ENCODE measurements at regions not wholly inside any gene's neighbourhood (a gene's known extent, or its start where the extent isn't known, plus 50 kb on each side); places are given as distances from the start of the nearest gene placed in this dataset.

DNA sequence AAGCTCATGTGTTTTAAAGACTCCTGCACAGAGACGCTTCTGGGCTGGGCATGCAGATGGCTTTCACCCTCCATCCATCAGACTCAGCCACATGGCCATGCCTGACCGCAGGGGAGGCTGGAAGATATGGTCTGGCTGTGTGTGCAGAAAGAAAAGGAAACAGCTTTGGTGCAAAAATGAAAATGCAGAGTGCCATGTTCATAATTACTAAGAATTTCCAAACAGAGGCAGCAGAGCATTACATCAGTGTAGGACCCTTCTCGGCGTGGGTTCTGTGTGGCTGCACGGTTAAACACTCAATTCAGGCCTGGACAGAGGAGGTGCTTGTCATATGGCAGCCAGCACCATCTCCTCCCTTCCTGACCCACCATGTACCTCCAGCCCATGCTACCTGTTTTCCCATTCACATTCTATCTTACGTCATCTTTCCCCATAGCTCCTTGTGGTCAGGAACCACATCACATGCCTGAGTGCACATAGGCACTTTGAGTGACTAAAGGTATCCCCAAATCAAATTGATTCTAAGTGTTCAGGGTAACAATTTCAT is 200.3 kb upstream of the ID2 start:
- DNase-seq: no peak

DNA sequence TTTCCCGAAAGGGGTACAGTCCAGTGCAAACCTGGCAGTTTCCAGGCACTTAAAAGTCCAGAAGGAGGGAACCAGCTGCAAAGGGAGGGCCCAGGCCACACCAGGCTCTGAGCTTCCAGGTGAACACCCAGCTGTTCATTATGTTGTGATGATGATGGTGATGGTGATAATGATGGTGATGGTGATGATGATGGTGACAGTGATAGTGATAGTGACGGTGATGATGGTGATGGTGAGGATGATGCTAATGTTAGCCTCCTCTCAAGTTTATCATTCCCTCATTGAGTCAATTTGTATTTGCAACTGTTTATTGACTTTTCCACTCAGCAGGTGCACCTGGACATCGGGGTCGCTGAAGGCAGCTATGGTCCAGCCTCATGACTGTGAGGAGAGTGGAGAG is 199.4 kb upstream of the ID2 start:
- no peak for DNase-seq

DNA sequence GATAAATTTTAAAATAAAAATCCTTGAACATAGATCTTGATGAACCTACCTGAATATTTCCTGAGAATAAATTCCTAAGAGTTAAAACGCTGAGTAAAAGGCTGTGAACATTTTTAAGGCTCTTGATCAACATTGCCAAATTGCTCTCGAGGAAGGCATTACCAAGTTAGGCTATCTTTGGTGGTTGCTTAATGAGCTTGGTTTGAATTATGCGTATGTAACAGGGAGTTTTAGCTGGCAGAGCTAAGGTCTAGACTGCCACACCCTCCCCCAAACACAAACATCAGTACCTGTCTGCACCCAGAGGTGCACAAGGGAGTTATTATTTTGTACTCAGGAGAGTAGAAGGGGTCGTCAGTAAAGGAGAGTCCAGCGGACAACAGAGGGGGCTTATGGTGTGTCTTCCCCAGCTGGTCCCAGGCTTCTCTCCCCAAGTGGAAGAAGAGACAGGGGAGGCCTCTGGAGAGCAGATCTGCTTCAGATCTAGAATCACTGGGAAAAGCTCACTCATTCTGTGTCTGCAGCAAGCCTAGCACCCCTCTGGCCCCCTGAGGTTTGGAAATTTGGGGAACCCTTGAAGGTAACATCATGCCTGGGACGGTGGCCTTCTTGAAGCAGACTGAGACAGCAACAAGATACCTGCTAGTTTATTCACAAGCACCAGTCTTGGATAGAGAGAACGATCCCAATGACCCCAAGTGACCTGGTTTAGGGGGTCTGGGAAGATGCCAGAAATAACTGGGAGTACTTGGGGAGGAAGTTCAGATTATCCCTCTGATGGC is 197.2 kb upstream of the ID2 start:
- DNase-seq: no peak

DNA sequence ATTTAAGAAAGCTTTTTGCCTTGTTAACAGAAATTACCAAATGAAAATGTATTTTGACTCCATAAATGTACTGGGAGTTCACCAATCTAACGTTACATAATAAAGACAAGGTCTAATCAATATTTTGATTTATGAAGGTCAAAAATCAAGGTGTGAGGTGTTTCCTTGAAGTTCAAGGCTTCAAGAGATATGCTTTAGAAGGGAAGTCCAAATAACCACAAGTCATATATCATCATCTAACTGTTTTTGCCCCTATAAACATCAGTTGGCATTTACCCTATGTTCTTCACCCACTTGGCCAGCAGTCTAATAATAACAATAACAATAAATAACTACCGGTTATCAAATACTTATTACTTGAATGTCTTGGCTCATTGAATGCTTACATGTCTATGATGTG is 196.1 kb upstream of the ID2 start:
- DNase-seq: no peak

DNA sequence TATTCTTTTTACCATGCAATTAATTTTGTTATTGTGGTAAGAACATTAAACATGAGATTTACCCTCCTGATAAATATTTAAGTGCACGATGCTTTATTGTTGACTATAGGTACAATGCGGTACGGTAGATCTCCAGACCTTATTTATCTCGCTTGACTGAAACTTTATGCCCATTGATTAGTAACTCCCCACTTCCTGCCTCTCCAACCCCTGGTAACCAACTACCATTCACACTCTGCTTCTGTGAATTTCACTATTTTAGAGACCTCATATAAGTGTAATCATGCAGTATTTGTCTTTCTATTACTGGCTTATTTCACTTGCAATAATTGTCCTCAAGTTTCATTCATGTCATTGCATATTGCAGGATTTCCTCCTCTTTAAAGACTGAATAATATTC is 195.7 kb upstream of the ID2 start:
- DNase-seq: no peak

DNA sequence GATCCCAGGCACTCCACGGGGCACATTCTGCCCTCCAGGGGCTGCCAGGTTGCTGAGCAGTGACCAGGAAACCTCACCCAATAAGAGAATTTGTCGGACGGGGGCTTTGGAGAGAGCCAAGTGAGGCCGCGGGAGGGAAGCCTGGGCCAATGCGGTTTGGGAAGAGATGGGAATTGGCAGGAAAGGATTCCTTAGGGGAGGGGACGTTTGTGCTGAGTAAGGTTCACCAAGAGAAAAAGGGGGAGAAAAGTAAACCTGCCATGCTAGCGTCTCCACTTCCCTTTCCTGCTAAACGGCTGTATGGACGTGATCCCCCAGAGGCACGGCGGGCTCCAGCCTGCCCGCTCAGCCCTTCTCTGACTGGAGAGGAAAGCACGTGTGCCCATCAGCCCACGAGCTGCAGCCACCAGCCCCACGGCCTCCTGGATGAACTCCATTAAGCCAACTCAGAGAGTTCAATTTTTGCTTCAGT is 194.4 kb upstream of the ID2 start:
- DNase-seq: no peak

DNA sequence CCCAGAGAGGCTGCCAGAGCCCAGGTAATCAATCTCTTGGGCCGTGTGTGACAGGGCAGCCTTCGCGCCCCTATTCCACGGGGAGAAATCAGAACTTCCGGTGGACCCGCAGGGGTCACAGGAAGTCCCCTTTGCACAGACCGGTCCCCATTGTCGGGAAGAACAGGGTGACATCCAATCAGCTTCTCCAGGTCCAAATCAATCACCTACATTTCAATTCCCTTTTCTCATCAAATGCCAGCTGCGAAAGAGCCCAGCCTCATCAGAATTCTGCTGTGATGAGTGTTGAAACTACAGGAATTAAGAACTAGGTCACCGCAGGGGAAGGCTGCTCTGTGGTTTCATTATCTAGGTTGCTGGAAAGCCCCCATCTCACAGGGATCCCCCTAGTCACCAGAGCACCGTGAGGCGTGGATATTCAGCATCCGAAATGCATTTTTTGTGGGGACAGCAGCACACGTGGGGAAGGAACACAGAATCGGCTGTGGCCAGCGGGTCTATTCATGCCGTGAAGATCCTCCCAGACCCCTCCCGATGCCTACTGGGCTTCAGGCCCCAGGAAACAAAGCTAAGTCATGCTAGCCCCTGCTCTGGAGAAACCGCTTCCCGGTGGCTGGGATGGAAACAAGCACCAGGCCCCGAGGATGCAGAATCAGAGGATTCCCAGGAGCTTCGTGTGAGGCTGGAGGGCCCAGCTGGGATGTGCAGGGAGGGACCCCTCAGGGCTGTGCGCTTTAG is 193.7 kb upstream of the ID2 start:
- no peak for DNase-seq

DNA sequence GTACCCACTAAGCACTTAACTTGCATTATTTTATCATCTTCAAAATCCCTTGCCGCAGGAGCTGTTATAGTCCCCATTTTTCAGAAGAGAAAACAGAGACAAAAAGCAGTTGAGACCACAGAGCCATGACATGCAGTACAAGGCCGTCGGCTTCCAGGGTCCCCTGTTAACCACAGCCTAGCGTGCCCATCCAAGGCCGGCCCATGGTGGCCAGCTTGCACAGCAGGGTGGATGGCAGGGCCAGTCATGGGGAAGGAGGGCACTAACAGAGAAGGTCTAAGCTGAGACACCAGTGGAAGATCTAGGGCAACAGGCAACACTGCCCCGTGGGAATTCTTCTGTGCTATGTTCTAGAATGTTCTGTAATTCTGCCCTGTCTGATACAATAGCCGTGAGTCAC is 192.6 kb upstream of the ID2 start:
- no peak for DNase-seq

DNA sequence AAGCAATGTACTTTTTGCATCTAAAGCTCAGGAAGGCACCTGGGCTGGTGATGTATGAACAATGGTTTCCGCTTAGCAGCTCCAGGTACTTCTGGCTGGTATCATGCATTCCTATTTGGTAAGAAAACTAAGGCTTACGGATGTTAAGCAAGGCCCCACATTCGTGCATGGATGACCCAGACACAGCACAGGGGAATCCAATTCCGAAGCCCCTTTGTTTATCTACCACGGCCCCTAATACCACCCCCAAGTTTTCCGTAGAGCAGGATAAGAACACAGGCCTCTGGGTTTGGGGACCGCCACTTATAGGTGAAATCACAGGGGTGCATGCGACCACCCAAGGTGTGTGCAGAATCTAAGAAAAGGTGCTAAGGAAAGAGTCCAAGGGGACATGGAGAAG is 192.1 kb upstream of the ID2 start:
- no peak for DNase-seq

DNA sequence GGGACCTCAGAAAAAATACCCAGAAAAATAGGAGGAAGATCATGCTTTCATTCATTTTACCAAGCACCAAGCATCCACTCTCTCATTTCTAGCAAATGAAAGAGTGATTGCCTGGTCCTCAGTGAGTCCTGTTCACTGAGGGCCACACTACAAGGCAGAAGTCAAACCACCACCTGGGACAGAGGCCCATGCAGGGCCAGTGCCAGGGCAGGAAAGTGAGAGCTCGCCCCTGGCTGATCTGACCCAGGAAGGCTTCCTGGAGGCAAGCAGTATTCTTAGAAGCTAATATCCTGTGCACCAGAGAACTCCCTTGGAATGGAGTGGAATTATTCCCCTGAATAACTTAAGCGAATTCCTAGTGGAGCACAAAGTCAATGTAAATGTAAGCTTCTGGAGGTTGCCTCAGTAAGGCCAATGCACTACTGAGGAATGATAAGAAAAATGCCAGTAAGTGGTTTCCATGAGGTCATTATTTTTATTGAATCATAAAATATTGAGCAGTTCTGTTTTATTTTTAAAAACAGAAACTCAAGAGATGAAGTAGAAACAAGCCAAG is 191.6 kb upstream of the ID2 start:
- no peak for DNase-seq

DNA sequence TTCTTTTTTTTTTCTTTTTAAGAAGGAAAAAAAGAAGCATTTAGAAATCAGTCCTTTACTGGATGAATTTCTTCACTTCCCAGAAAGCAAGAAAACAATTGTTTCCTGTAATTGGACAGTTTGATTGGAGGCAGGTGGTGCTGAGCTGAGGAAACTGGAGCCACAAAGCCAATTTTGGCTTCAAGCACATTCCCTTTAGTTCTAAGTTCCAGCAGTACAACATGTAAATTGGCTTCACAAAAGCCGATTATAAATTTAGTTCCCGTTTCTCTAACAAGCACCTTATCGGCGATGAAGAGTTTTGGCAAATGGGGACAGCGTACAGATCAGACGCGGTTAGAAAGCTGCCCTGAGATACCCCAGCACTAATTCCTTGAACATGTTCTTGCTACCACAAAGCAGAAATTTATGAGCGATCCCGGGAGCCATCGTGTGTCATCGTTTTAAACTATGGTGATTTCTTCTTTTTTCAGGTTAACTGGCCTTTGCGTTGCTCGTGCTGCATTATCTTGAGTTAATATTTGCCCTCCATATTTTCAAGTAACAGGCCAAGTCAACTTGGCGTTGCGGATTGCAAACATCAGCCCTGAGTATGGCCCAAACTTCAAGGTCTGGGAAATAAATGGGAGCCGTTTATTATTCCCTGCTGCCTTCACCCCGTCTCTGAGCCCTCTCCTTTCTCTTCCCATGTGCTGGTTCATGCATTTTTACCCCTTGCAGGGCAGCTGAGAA is 190.4 kb upstream of the ID2 start:
- no peak for DNase-seq

DNA sequence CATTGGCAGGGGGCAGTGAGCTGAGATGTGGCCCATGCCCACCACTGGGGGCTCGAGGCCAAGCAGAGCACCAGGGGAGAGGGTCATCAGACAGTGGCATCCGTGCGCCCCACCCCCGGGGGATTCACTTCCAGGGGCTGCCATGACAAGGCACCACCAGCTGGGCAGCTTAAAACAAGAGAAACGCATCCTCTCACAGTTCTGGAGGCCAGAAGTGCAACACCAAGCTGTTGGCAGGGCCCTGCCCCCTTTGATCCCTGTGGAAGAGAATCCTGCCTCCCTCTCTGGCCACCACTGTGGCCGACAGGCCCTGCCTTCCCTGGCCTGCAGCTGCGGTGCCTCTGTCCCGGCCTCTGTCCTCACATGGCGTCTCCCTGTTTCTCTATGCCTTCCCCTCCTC is 187.7 kb upstream of the ID2 start:
- no peak for DNase-seq

DNA sequence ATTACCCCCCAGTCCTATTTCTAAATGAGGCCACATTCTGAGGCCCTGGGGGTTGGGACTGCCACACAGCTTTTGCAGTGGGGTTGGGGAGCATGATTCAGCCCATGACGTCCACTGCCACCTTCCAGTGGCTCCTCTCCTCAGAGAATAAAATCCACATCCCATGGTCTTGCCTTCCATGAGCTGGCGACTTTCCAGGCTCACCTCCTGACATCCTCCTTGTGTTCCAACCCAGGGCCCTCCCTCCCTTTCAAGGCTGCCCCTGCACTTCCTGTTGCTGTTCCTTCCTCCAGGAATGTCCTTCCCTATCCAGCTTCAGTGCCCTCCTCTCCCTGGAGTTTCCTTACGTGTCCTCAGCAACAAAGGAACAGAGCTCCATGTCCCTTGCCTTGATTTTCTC is 187.3 kb upstream of the ID2 start:
- no peak for DNase-seq

DNA sequence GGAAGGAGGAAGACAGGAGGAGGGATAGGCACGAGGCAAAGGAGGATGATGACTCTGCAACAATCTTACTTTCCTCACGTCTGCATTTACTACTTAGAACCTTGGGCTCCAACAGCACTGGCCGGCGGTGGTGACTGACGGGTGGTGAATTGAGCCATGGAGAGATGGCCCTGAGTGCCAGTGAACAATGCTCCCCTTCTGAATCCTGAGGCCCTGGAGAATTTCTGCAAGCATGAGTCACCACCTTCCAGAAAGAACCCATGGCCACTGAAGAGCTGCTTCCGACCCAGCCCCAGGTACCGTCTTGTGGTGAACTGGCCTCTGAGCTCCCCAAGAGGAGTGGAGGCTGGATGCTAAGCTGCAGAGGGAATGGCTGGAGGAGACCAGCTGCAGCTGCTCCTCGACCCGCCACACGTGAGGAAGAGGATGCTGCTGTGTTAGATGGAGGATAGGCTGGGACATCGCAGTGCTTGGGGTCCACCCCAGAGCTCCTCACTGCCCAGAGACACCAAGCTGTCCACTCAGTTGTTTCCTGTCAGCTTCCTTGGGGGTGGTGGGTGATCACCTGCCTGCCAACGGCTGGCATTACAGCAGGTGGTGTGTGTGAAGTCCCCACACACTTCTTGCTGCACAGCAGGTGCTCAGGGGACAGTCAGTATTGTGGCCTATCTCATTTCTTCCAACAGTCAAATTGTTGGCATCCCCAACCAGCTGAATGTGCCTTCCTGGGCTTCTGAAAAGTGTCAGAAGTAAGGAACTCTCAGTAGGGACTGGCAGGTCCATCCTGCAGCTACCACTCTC is 186.5 kb upstream of the ID2 start:
- DNase-seq: no peak

DNA sequence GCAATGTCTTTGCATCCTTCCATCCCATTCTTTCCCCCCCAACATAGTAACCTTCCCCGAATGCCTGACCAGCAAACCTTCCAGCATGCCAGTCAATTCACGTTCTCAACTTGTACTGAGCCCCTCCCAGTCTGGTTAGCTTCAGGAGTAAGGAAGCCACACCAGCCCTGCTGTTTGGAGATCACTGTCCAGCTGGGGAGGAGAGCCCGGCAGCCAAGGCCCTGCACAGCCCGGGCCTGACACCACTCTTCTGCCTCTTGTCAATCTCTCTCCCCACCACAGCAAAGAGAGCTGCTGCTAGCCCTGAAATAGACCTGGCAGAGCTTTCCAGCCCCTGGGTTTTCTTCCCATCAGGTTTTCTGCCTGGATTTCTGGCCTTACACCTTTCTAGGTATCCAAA is 185.8 kb upstream of the ID2 start:
- DNase-seq: no peak

DNA sequence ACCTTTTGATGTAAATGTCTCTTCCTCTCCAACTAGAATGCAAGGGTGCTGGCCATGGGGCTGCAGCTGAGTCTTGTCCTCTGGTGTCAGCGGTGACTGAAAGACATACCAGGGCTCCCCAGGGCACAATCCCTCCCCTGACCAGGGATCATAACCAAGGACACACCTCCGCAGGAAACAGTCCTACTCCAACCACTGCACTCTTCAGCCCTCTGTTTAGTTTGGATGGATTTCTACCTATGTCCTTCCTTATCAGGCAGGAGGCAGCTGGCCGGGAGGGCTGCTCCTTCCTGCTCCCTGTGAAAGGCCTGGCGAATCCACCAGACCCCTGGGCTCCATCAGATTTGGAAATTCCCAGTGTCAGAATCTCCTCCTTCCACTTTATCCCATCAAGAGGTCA is 185.2 kb upstream of the ID2 start:
- no peak for DNase-seq

DNA sequence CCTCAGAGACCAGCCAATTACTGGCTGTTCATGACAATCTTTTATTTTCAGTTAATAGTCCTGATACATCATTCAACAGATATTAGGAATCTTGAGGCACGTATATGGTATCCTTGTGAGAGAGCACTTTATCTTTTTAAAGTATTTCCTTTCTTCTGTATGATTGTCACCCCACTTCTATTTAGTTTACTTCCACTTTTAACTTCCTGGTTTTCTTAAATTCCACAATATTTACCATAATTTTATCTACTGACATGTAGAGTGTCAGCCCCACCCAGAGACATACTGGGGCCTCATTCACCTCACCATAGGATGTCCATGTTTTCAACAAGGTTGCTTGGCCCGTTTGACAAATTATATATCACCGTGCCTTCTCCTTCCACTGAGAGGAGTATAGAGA is 182.9 kb upstream of the ID2 start:
- DNase-seq: no peak

DNA sequence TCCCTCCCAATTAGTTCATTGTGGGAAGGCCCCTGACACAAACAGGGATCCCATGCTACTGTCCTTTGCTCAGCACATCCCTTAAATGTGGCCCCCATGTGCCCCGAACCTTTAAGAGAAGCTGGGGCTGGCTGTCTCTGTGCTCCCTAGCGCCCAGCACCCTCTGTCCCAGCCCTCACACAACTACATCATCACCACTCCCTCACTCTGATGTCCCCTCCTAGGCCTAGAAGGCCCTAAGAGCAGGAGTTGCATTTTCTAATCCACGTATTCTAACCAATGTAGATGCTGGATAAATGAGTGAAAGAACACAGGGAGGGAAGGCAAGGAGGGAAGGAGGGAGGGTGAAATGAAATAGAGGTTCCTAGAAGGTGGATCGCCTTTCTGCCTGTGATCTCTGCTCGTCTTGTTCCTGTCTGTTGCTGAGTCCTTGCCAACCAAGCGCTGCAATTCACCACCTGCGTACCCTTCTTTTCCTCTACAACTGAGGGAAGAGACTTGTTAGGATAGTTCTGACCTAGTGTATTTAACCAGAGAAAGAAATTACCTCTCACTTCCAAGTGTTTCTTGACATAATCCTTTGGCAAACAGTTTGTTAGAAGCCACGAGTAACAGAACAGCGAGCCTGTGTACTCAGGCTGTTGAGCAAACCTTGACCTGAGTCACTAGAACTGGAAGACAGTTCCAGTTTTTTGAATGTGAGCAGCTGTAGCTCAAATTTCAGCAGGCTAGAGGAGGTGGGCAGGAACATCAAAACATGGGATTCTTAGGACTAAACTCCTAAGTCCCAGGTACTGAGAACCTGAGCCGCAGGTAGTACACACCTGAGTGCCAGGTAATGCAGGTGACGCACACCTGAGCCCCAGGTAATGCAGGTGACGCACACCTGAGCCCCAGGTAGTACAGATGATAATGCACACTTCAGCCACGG is 181.5 kb upstream of the ID2 start:
- DNase-seq: peak; percentile 48

DNA sequence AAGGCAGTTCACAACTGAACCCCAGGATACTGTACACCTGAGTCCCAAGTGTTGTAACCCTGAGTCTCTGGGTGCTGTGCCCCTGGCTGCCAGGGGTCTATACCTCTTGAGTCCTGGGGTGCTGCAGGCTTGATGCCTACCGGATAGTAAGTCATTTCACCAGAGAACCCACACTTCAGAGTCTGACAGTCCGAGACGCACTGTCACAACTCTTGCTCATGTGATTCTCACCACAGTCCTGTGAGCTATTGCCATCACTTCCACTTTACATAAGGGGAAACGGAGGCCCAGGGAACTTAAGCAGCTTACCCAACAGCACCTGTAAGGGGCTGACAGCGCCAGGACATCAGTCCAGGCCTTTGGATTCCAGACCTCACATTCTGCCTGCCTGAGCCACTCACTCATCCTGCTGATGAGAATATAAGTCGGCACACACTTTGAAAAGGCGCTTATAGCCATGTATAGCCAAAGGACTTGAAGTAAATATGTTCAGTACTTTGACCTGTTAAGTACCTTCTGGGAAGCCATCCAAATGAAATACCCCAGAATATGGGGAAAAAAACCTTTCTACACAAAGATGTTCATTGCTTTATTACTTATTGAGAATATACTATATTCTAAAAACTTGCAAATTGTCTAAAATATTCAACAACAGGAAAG is 180.7 kb upstream of the ID2 start:
- peak; percentile 23 for DNase-seq

DNA sequence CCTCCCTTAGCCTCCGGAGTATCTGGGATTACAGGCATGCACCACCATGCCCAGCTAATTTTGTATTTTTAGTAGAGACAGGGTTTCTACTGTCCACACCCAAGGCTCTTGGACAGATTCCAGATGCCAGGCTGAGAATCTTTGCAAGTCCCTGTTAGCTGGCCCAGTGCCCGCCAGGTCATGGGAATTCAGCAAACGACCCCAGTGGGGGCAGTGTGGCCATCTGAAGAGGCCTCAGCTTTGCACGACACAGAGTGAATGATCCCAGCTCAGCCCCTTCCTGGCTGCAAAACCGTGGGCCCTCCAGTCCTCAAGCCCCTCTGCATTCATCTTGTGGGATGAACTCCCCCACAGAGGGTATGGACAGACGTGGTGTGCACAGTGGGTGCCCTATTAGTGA is 179.5 kb upstream of the ID2 start:
- DNase-seq: peak; percentile 57

Measured in NCI-H345 (cell line).